Activated T-cell treated with anti-CD3 and anti-CD28 coated beads for 24 hours (primary cell): ENCODE measurements at regions not wholly inside any gene's neighbourhood (a gene's known extent, or its start where the extent isn't known, plus 50 kb on each side); places are given as distances from the start of the nearest gene placed in this dataset.
A peak's percentile ranks its signal among the peaks of the same experiment; 100 is the strongest.

Source experiments
- DNase-seq: peaks from one replicate; pipeline ENCODE4 v3.0.0-alpha.2; 2020; ENCODE audit warnings: low read depth

- DNase-seq, result no peak
These were observed 75.7 kb upstream of the UBL3 start for GRCh38 chr13:29926098-29926476.

GRCh38 chr13:29925457-29926097 is 75.2 kb upstream of the UBL3 start:
- DNase-seq, result no peak

GRCh38 chr13:29924482-29925350 is 74.3 kb upstream of the UBL3 start:
- no peak for DNase-seq

GRCh38 chr13:29923554-29924481 is 73.4 kb upstream of the UBL3 start:
- DNase-seq, result peak; percentile 64

GRCh38 chr13:29922896-29923295 is 72.5 kb upstream of the UBL3 start:
- DNase-seq, result no peak

- DNase-seq, result no peak
These were observed 71.9 kb upstream of the UBL3 start for GRCh38 chr13:29922281-29922821.

GRCh38 chr13:29921542-29921941 is 71.1 kb upstream of the UBL3 start:
- DNase-seq, result no peak

GRCh38 chr13:29920025-29920643 is 69.7 kb upstream of the UBL3 start:
- DNase-seq, result no peak

GRCh38 chr13:29918845-29919244 is 68.4 kb upstream of the UBL3 start:
- DNase-seq, result no peak

GRCh38 chr13:29917650-29918049 is 67.2 kb upstream of the UBL3 start:
- no peak for DNase-seq

GRCh38 chr13:29914581-29914980 is 64.2 kb upstream of the UBL3 start:
- no peak for DNase-seq

- no peak for DNase-seq
These were observed 61.5 kb upstream of the UBL3 start for GRCh38 chr13:29911781-29912418.

- DNase-seq, result no peak
These were observed 59.7 kb upstream of the UBL3 start for GRCh38 chr13:29909975-29910674.

- DNase-seq, result no peak
These were observed 58.8 kb upstream of the UBL3 start for GRCh38 chr13:29909081-29909730.

GRCh38 chr13:29908416-29909080 is 58.1 kb upstream of the UBL3 start:
- DNase-seq, result no peak

- DNase-seq, result no peak
These were observed 57.3 kb upstream of the UBL3 start for GRCh38 chr13:29907670-29908069.

GRCh38 chr13:29906432-29907011 is 56.1 kb upstream of the UBL3 start:
- DNase-seq, result no peak

- no peak for DNase-seq
These were observed 55.4 kb upstream of the UBL3 start for GRCh38 chr13:29905845-29906244.

- no peak for DNase-seq
These were observed 53.6 kb upstream of the UBL3 start for GRCh38 chr13:29903996-29904395.
